ENCODE measurements at regions not wholly inside any gene's neighbourhood (a gene's known extent, or its start where the extent isn't known, plus 50 kb on each side); places are given as distances from the start of the nearest gene placed in this dataset.

- Histone ChIP-seq H2AFZ (ENCODE audit: low read depth) (no peak overlapping the region), H3K79me2 (ENCODE audit: insufficient read depth) (no peaks in the 10 kb centered on the region), H3K9me3 (no peaks in the 10 kb centered on the region), H3K36me3 (replicated peaks in 1 of 2; ENCODE audit: control insufficient read depth in 1 of 2, insufficient read depth in 2 of 2, low read length in 1 of 2) (no peaks in the 10 kb centered on the region), H3K4me3 (ENCODE audit: low read depth in 2 of 2, low read length in 1 of 2) (no peak overlapping the region), H3K9ac (no peak overlapping the region), H3K4me2 (no peak overlapping the region), H3F3A (replicated peaks; ENCODE audit: insufficient read depth) (no peaks in the 10 kb centered on the region), H3K4me1 (ENCODE audit: control insufficient read depth in 1 of 2, insufficient read depth in 2 of 2, low read depth in 1 of 2, low read length in 1 of 2) (no peaks in the 10 kb centered on the region), H3K27me3 (ENCODE audit: insufficient read depth) (no peaks in the 10 kb centered on the region), H3K27ac (ENCODE audit: low read depth in 2 of 2, low read length in 1 of 2) (no peak overlapping the region), H4K20me1 (ENCODE audit: insufficient read depth) (no peaks in the 10 kb centered on the region), H3K9me2 (no peaks in the 10 kb centered on the region)
- WGBS (ENCODE audit: low lambda C conversion rate), result 38% methylated on average over 1 of the region's 1 CpG
- ChIA-PET CTCF (no interaction called here), POLR2A (no interaction called here)
- TF ChIP-seq MAX (IDR thresholded peaks at IDR 0.05; ENCODE audit: low read depth) (no peak), EP300 (IDR thresholded peaks at IDR 0.05; ENCODE audit: borderline replicate concordance in 1 of 2, low read depth in 1 of 2, low read length in 1 of 2) (no peak), GATA2 (CRISPR knock-in tag; IDR thresholded peaks at IDR 0.05) (no peak), FOXM1 (IDR thresholded peaks at IDR 0.05; ENCODE audit: low read depth) (no peak), IRF3 (IDR thresholded peaks at IDR 0.05; ENCODE audit: low read depth, low read length) (no peak), RCOR1 (IDR thresholded peaks at IDR 0.05; ENCODE audit: low read length) (no peak), RFX5 (IDR thresholded peaks at IDR 0.05; ENCODE audit: low read length) (no peak), POLR2AphosphoS5 (IDR thresholded peaks at IDR 0.05; ENCODE audit: low read depth, low read length) (no peak), PBX3 (IDR thresholded peaks at IDR 0.05) (no peak), MXI1 (IDR thresholded peaks at IDR 0.05; ENCODE audit: low read depth, low read length) (no peak), RXRA (IDR thresholded peaks at IDR 0.05; ENCODE audit: borderline replicate concordance, low read depth) (no peak)
- no peak for DNase-seq
Measured at GRCh38 chr10:44022203-44022602, 362.7 kb downstream of the CXCL12 start.

- no peak overlapping the region for H3K27ac ChIP-seq (ENCODE audit: low read depth in 2 of 2, low read length in 1 of 2)
- H4K20me1 ChIP-seq (ENCODE audit: insufficient read depth), result no peaks in the 10 kb centered on the region
- no peaks in the 10 kb centered on the region for H3K79me2 ChIP-seq (ENCODE audit: insufficient read depth)
- H2AFZ ChIP-seq (ENCODE audit: low read depth), result no peak overlapping the region
- peaks cover 0 to 6% of the 10 kb centered on the region in 2 experiments; a peak in 1 of 4 replicates for H3K4me1 ChIP-seq (ENCODE audit: control insufficient read depth in 1 of 2, insufficient read depth in 2 of 2, low read depth in 1 of 2, low read length in 1 of 2)
- CTCF ChIA-PET, result interaction anchor here (0.8 kb wide), 1 partner anchor 10 kb away, joined by 4 read pairs; no protein-coding TSS in a partner anchor
- H3K4me3 ChIP-seq (ENCODE audit: low read depth in 2 of 2, low read length in 1 of 2), result no peak overlapping the region
- no peaks in the 10 kb centered on the region for H3K36me3 ChIP-seq (replicated peaks in 1 of 2; ENCODE audit: control insufficient read depth in 1 of 2, insufficient read depth in 2 of 2, low read length in 1 of 2)
- no peaks in the 10 kb centered on the region for H3K9me3 ChIP-seq
- no peak overlapping the region for H3K4me2 ChIP-seq
- H3K9ac ChIP-seq, result no peak overlapping the region
- H3F3A ChIP-seq (replicated peaks; ENCODE audit: insufficient read depth), result no peaks in the 10 kb centered on the region
- WGBS (ENCODE audit: low lambda C conversion rate), result 4% methylated on average over 3 of the region's 5 CpGs
- POLR2A ChIA-PET, result no interaction called here
- H3K9me2 ChIP-seq, result no peaks in the 10 kb centered on the region
- H3K27me3 ChIP-seq (ENCODE audit: insufficient read depth), result no peaks in the 10 kb centered on the region
- no peak for DNase-seq
- TF ChIP-seq CHD2 (IDR thresholded peaks at IDR 0.05; ENCODE audit: low read length, partially characterized antibody) (no peak), SMC3 (IDR thresholded peaks at IDR 0.05; ENCODE audit: low read depth, low read length) (no peak), REST (IDR thresholded peaks at IDR 0.05; ENCODE audit: low read depth, low read length) (no peak), USF2 (IDR thresholded peaks at IDR 0.05; ENCODE audit: borderline replicate concordance, low read depth, low read length) (no peak), RAD21 (IDR thresholded peaks at IDR 0.05; ENCODE audit: low read length) (no peak), MEF2A (IDR thresholded peaks at IDR 0.05; ENCODE audit: borderline replicate concordance, low read depth) (no peak), MAX (IDR thresholded peaks at IDR 0.05; ENCODE audit: low read depth) (no peak), JUND (IDR thresholded peaks at IDR 0.05) (no peak), EP300 (IDR thresholded peaks at IDR 0.05; ENCODE audit: borderline replicate concordance in 1 of 2, low read depth in 1 of 2, low read length in 1 of 2) (no peak), YY1 (IDR thresholded peaks at IDR 0.05; ENCODE audit: low read depth) (no peak), SIN3A (IDR thresholded peaks at IDR 0.05; ENCODE audit: borderline replicate concordance, low read depth, low read length) (no peak), TEAD4 (IDR thresholded peaks at IDR 0.05; ENCODE audit: borderline replicate concordance, insufficient read depth) (no peak)
Measured at GRCh38 chr10:44020322-44021111, 364.4 kb downstream of the CXCL12 start.
